ENCODE measurements at regions not wholly inside any gene's neighbourhood (a gene's known extent, or its start where the extent isn't known, plus 50 kb on each side); places are given as distances from the start of the nearest gene placed in this dataset.

GRCh38 chr10:3723766-3724165, 61.2 kb downstream of the KLF6 start:
- peaks cover 4% of the 10 kb centered on the region for H3K4me1 Mint-ChIP-seq (ENCODE audit: low read depth)
- H3K4me3 Mint-ChIP-seq = no peak overlapping the region

GRCh38 chr10:3720228-3721019, 64.6 kb downstream of the KLF6 start:
- Mint-ChIP-seq H3K9me3 (no peaks in the 10 kb centered on the region), H3K4me3 (no peak overlapping the region), H3K27ac (no peak overlapping the region), H3K4me1 (ENCODE audit: low read depth) (peaks cover 4% of the 10 kb centered on the region), H3K36me3 (ENCODE audit: low read depth) (no peaks in the 10 kb centered on the region), H3K27me3 (peaks cover 4% of the 10 kb centered on the region)

More at GRCh38 chr10:3723766-3724165, 61.2 kb downstream of the KLF6 start:
- H3K27ac Mint-ChIP-seq = no peak overlapping the region
- no peaks in the 10 kb centered on the region for H3K9me3 Mint-ChIP-seq
- peaks cover 8% of the 10 kb centered on the region for H3K27me3 Mint-ChIP-seq
- H3K36me3 Mint-ChIP-seq (ENCODE audit: low read depth) = no peaks in the 10 kb centered on the region

- Mint-ChIP-seq H3K27me3 (peaks cover 4% of the 10 kb centered on the region), H3K4me3 (no peak overlapping the region), H3K9me3 (no peaks in the 10 kb centered on the region), H3K36me3 (ENCODE audit: low read depth) (no peaks in the 10 kb centered on the region), H3K27ac (no peak overlapping the region), H3K4me1 (ENCODE audit: low read depth) (peaks cover 4% of the 10 kb centered on the region)
Measured at GRCh38 chr10:3719024-3719843, 65.8 kb downstream of the KLF6 start.

GRCh38 chr10:3716093-3716492, 68.9 kb downstream of the KLF6 start:
- peaks cover 4% of the 10 kb centered on the region for H3K4me1 Mint-ChIP-seq (ENCODE audit: low read depth)
- peaks cover 17% of the 10 kb centered on the region for H3K9me3 Mint-ChIP-seq
- H3K27ac Mint-ChIP-seq = no peak overlapping the region
- no peak overlapping the region for H3K4me3 Mint-ChIP-seq
- no peaks in the 10 kb centered on the region for H3K27me3 Mint-ChIP-seq
- peaks cover 3% of the 10 kb centered on the region for H3K36me3 Mint-ChIP-seq (ENCODE audit: low read depth)

GRCh38 chr10:3714967-3715366, 70.0 kb downstream of the KLF6 start:
- Mint-ChIP-seq H3K4me3 (no peak overlapping the region), H3K36me3 (ENCODE audit: low read depth) (peaks cover 3% of the 10 kb centered on the region), H3K9me3 (peaks cover 20% of the 10 kb centered on the region), H3K27ac (no peak overlapping the region), H3K4me1 (ENCODE audit: low read depth) (no peaks in the 10 kb centered on the region), H3K27me3 (no peaks in the 10 kb centered on the region)

GRCh38 chr10:3714531-3714930, 70.5 kb downstream of the KLF6 start:
- no peak overlapping the region for H3K4me3 Mint-ChIP-seq
- no peaks in the 10 kb centered on the region for H3K27me3 Mint-ChIP-seq
- H3K36me3 Mint-ChIP-seq (ENCODE audit: low read depth) = peaks cover 3% of the 10 kb centered on the region
- no peak overlapping the region for H3K27ac Mint-ChIP-seq
- H3K9me3 Mint-ChIP-seq = peaks cover 20% of the 10 kb centered on the region
- no peaks in the 10 kb centered on the region for H3K4me1 Mint-ChIP-seq (ENCODE audit: low read depth)

GRCh38 chr10:3712707-3713106, 72.3 kb downstream of the KLF6 start:
- Mint-ChIP-seq H3K27me3 (no peaks in the 10 kb centered on the region), H3K4me3 (no peak overlapping the region), H3K9me3 (peaks cover 20% of the 10 kb centered on the region), H3K36me3 (ENCODE audit: low read depth) (peaks cover 3% of the 10 kb centered on the region), H3K4me1 (ENCODE audit: low read depth) (no peaks in the 10 kb centered on the region), H3K27ac (no peak overlapping the region)

GRCh38 chr10:3711918-3712317, 73.1 kb downstream of the KLF6 start:
- H3K4me3 Mint-ChIP-seq = no peak overlapping the region
- H3K27ac Mint-ChIP-seq = no peak overlapping the region
- no peaks in the 10 kb centered on the region for H3K27me3 Mint-ChIP-seq
- peaks cover 3% of the 10 kb centered on the region for H3K36me3 Mint-ChIP-seq (ENCODE audit: low read depth)
- no peaks in the 10 kb centered on the region for H3K4me1 Mint-ChIP-seq (ENCODE audit: low read depth)
- peaks cover 20% of the 10 kb centered on the region for H3K9me3 Mint-ChIP-seq

- no peak overlapping the region for H3K27ac Mint-ChIP-seq
- peaks cover 3% of the 10 kb centered on the region for H3K36me3 Mint-ChIP-seq (ENCODE audit: low read depth)
- H3K4me3 Mint-ChIP-seq = no peak overlapping the region
- H3K4me1 Mint-ChIP-seq (ENCODE audit: low read depth) = no peaks in the 10 kb centered on the region
- H3K9me3 Mint-ChIP-seq = peaks cover 20% of the 10 kb centered on the region
- no peaks in the 10 kb centered on the region for H3K27me3 Mint-ChIP-seq
Measured at GRCh38 chr10:3710764-3711163, 74.2 kb downstream of the KLF6 start.

GRCh38 chr10:3709456-3710060, 75.5 kb downstream of the KLF6 start:
- no peaks in the 10 kb centered on the region for H3K4me1 Mint-ChIP-seq (ENCODE audit: low read depth)
- H3K27me3 Mint-ChIP-seq = no peaks in the 10 kb centered on the region
- H3K27ac Mint-ChIP-seq = no peak overlapping the region
- H3K4me3 Mint-ChIP-seq = no peak overlapping the region
- peaks cover 3% of the 10 kb centered on the region for H3K36me3 Mint-ChIP-seq (ENCODE audit: low read depth)
- peaks cover 20% of the 10 kb centered on the region for H3K9me3 Mint-ChIP-seq

- Mint-ChIP-seq H3K27me3 (no peaks in the 10 kb centered on the region), H3K4me1 (ENCODE audit: low read depth) (no peaks in the 10 kb centered on the region), H3K9me3 (peaks cover 20% of the 10 kb centered on the region), H3K4me3 (no peak overlapping the region), H3K36me3 (ENCODE audit: low read depth) (peaks cover 3% of the 10 kb centered on the region), H3K27ac (no peak overlapping the region)
Measured at GRCh38 chr10:3708852-3709251, 76.2 kb downstream of the KLF6 start.

GRCh38 chr10:3704565-3705325, 80.3 kb downstream of the KLF6 start:
- no peaks in the 10 kb centered on the region for H3K27me3 Mint-ChIP-seq
- no peaks in the 10 kb centered on the region for H3K9me3 Mint-ChIP-seq
- no peaks in the 10 kb centered on the region for H3K36me3 Mint-ChIP-seq (ENCODE audit: low read depth)
- H3K4me3 Mint-ChIP-seq = no peak overlapping the region
- H3K4me1 Mint-ChIP-seq (ENCODE audit: low read depth) = no peaks in the 10 kb centered on the region
- H3K27ac Mint-ChIP-seq = no peak overlapping the region

- Mint-ChIP-seq H3K4me3 (no peak overlapping the region), H3K27me3 (peaks cover 5% of the 10 kb centered on the region), H3K36me3 (ENCODE audit: low read depth) (no peaks in the 10 kb centered on the region), H3K9me3 (no peaks in the 10 kb centered on the region), H3K4me1 (ENCODE audit: low read depth) (no peaks in the 10 kb centered on the region), H3K27ac (no peak overlapping the region)
Measured at GRCh38 chr10:3702569-3702968, 82.4 kb downstream of the KLF6 start.

- H3K9me3 Mint-ChIP-seq = no peaks in the 10 kb centered on the region
- no peak overlapping the region for H3K27ac Mint-ChIP-seq
- H3K27me3 Mint-ChIP-seq = peaks cover 7% of the 10 kb centered on the region
- no peaks in the 10 kb centered on the region for H3K4me1 Mint-ChIP-seq (ENCODE audit: low read depth)
- H3K36me3 Mint-ChIP-seq (ENCODE audit: low read depth) = no peaks in the 10 kb centered on the region
- H3K4me3 Mint-ChIP-seq = no peak overlapping the region
Measured at GRCh38 chr10:3702056-3702546, 82.9 kb downstream of the KLF6 start.

Measured in stimulated activated naive CD8-positive, alpha-beta T cell treated with anti-CD3 and anti-CD28 coated beads, Interleukin-15, Interleukin-2, amounts not matched to agents 100 ng/mL and 50 ng/mL, for 24 hours (primary cell).